HG03460 (cell line): ENCODE measurements at regions not wholly inside any gene's neighbourhood (a gene's known extent, or its start where the extent isn't known, plus 50 kb on each side); places are given as distances from the start of the nearest gene placed in this dataset.

Experiments
- ATAC-seq: cut with Tn5 transposase; IDR thresholded peaks from one replicate; pipeline ENCODE4 v1.9.1; 2021; ENCODE audit not compliant: unreplicated experiment

GRCh38 chr9:36728651-36729520, 156.2 kb downstream of the MELK start:
- no peak for ATAC-seq

GRCh38 chr9:36729906-36730305, 157.2 kb downstream of the MELK start:
- ATAC-seq: no peak

- ATAC-seq: no peak
Measured at GRCh38 chr9:36730414-36730813, 157.7 kb downstream of the MELK start.

- no peak for ATAC-seq
Measured at GRCh38 chr9:36731068-36731956, 158.6 kb downstream of the MELK start.

GRCh38 chr9:36734737-36735136, 162.0 kb downstream of the MELK start:
- no peak for ATAC-seq

GRCh38 chr9:36736648-36737047, 164.0 kb downstream of the MELK start:
- no peak for ATAC-seq

- ATAC-seq: no peak
Measured at GRCh38 chr9:36738318-36738976, 165.8 kb downstream of the MELK start.

GRCh38 chr9:36739373-36740116, 166.8 kb downstream of the MELK start:
- ATAC-seq: no peak

GRCh38 chr9:36742264-36742663, 169.6 kb downstream of the MELK start:
- ATAC-seq: no peak

- ATAC-seq: no peak
Measured at GRCh38 chr9:36744678-36745077, 172.0 kb downstream of the MELK start.

GRCh38 chr9:36745977-36746376, 173.3 kb downstream of the MELK start:
- no peak for ATAC-seq

GRCh38 chr9:36746415-36746814, 173.7 kb downstream of the MELK start:
- ATAC-seq: no peak

- ATAC-seq: no peak
Measured at GRCh38 chr9:36748322-36748899, 175.7 kb downstream of the MELK start.

GRCh38 chr9:36749461-36749860, 176.8 kb downstream of the MELK start:
- no peak for ATAC-seq

GRCh38 chr9:36750630-36751029, 177.9 kb downstream of the MELK start:
- no peak for ATAC-seq

GRCh38 chr9:36755019-36755418, 182.3 kb downstream of the MELK start:
- no peak for ATAC-seq

GRCh38 chr9:36759141-36759540, 186.4 kb downstream of the MELK start:
- ATAC-seq: no peak

GRCh38 chr9:36759976-36760375, 187.3 kb downstream of the MELK start:
- no peak for ATAC-seq

GRCh38 chr9:36760667-36761420, 188.1 kb downstream of the MELK start:
- no peak for ATAC-seq

- ATAC-seq: no peak
Measured at GRCh38 chr9:36762958-36763357, 190.3 kb downstream of the MELK start.
